Activated gamma-delta T cell treated with anti-CD3 and anti-CD28 coated beads, Interleukin-2, amount 50 U/mL, for 16 hours (primary cell): ENCODE measurements at regions not wholly inside any gene's neighbourhood (a gene's known extent, or its start where the extent isn't known, plus 50 kb on each side); places are given as distances from the start of the nearest gene placed in this dataset.

Experiments used
- DNase-seq: peaks from one replicate; pipeline ENCODE4 v3.0.0-alpha.2; 2020; ENCODE audit warnings: low read depth

DNA sequence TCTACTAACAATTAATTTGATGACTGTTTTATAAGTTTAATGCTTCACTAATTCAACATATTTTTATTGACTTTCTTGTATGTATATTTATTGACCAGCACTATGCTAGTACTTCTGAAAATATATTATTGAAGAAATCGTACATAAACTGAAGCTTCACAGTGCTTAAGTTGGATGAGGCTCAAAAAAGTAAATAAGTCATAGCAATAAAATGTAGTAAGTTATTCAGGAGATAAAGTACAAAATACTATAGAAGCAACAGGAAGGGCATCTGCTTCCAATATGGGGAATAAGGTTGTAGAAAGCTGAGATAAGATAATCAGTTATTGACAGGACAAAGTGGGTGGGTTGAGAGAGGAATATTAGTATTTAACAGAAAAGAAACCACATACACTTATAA, 944.9 kb upstream of the MIR17HG start:
- DNase-seq: no peak

DNA sequence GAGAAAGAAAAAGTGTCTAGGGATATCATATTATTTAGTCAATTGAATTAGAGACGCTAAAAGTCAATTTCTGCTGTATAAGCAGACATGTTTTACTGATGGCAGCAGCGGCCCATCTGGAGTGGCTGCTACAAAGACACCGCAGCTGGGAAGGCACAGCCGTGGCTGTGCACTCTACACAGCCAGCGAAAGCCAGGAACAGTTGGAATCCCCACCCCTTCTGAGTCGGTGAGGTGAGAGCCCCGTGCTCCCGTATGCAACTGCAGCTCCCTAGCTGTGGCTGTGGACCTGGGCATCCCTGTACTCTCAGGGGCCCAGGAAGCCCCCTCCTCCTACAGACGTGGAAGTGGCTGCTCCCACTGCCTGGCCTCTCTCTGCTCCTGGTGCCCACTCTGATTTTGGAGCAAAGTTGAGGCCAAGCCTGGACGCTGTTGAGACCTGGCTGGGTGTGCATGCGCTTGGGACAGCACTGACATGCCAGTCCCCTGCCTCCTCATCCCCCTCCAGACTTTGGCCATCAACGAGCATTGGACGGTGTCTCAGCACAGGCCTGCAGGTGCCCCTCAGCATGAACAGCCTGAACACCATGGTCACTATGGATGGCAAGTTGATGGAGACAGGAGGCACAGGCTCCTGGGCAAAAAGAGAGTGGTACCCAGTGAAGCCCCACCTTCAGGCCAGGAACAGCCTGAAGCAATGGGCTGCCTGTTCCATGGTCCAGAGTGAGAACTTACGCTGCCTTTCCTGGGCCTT, 944.0 kb upstream of the MIR17HG start:
- no peak for DNase-seq

DNA sequence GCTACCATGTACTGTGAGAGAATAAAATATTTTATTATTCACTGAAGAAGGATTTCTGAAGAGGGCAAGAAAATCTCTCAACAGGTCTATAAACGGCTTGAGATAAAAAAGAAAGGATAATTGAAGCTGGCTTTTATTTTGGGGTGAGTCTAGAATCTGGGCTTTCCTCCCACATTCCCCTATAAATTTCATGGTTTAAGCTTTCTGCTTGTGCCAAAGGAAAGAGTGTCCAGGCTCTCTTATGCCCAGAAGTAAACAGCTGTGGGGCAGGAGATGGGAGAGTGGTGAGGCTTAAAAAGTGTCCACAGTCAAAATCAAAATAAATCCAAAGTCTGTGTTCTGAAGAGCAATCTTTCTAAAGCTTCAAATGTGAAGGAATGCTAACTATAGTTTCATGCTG, 942.2 kb upstream of the MIR17HG start:
- no peak for DNase-seq

DNA sequence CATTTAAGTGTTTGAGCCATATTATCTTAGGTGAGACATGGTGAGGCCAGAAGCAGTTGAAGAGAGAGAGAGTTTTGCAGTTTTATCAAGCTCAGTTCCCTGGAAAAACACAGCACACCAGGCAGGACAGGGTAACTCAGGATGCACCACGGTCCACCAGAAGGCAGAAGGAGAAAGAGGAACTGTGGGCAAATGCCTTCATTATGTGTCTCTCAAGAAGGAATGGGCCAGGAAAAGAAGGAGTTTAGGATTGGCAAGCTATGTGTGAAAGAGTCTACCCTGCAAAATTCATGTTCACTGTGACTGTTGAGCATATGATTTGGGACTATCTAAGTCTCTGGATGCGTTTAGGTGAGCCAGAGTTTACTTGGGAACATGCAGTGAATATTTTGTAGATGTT, 934.5 kb upstream of the MIR17HG start:
- no peak for DNase-seq

DNA sequence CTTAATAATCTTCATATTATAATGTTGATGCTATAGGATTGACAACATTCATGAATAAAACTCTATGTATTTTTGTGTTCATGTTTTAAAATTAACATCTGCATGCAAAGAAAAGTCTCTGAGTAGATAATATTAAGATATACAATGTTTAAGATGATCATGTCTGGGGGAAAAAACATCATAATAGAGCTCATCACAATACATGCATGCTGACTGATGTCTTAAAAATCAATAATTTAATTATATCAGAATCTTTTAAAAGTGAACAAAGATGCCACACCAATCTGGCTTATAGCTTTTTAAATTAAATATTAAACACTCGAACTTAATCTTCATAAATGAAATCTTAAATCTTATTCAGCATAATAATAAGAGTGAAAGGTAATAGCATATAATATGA, 933.9 kb upstream of the MIR17HG start:
- no peak for DNase-seq

DNA sequence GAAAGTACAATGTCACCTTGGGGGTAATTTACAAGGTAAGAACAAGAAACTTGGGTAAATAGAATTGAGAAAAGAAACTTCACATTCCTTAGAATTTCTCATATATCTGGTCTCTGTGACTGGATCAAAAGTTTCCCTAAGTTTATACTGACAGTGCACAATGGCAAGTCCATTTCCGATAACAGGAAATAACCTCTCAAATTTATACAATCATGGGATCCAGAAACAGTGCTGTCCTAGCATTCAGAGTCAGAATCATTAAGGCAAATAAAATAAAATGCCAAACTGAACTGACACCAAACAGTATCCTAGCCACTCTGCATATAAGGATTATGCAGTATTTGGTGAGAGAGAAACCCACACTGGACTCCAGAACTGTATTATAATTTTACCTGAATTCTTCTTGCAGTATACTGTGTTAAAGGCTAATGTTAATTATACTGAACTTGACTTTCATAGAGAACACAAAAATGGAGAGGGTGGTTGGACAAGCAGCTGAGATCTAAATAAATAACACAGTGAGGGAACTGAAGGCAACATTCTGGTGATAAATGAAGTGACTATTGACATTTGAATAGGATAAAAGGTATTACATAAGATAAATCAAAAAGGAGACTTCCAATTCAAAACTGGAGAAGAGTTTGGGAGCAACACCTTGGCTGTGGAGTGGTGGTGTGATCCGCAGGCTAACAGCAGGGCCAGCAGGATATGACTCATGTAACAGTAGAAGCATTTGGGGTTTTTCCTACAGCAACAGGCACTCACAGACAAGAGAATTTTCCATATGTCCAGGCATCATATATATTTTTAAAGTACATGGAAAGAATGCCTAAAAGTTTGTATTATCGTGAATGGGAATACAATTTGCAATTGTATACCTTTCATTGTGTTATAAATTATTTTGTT, 932.5 kb upstream of the MIR17HG start:
- no peak for DNase-seq

DNA sequence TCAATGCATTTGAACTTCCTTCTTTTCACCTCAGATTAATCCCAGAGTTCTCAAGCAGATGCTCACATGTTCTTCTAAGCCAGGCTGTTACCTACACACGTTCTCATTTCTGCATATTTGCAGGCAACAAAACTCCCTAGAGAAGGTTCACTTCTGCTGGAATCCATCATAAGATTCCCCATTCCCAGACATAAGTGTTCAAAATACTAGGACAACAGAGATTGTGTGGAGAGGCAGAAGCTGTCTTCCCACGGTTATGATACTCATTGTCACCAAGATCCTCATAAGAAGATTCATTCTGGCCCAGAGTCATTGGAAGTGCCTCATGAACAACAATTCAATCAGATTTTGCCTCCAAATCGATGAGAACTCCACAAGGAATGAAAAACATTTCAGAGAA, 931.6 kb upstream of the MIR17HG start:
- DNase-seq: no peak

DNA sequence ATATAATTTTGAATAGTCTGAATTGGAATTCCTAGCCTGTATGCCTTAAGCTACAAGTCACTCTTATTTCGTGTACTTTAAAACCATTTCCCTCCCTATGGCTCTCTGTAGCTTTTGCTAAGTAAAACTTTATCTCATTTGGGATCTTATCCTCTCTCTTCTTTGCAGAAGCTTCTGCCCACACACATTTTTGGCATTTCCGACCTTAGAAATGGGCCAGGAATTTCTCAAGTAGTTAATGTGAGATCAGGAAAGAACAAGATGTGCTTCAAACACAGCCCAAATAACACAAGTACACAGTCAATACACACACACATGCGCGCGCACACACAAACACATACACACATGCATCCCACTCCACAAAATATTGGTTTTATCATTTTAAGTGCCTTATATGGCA, 931.0 kb upstream of the MIR17HG start:
- DNase-seq: no peak

DNA sequence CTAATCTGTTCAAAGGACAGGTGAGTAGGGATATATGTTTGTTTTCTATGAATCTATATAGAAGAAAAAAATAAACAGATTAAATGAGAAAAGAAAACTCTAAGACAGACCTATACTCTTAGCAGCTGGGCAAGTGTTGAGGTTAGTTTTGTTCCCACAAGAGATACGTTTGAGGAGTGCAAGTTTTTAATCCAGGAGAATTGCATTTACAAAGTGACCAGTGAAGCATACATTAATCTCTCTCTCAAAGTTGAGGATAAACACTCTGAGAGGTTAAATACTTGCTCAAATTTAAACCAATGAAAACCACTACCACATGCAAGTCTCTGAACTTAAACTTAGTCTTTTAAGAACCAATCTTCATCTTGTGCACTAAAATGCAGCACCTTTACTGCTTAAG, 930.5 kb upstream of the MIR17HG start:
- no peak for DNase-seq

DNA sequence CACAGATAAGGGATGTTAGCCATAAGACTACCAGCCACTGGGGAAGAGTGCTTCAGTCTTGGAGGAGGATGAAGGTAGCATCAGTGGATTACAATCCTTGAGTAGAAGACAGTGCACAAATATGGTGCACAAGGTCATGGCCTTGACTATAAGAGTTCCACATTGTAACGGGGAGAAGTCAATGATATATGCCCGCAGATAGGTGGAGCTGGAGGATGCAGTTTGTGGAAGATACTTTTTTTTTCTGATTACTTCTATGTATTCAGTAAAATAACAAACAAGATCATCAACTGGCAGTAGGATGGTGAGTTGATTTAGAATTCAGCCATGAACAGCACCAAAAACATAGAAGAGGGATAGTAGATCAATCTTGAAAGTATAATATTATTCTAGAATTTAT, 926.8 kb upstream of the MIR17HG start:
- no peak for DNase-seq

DNA sequence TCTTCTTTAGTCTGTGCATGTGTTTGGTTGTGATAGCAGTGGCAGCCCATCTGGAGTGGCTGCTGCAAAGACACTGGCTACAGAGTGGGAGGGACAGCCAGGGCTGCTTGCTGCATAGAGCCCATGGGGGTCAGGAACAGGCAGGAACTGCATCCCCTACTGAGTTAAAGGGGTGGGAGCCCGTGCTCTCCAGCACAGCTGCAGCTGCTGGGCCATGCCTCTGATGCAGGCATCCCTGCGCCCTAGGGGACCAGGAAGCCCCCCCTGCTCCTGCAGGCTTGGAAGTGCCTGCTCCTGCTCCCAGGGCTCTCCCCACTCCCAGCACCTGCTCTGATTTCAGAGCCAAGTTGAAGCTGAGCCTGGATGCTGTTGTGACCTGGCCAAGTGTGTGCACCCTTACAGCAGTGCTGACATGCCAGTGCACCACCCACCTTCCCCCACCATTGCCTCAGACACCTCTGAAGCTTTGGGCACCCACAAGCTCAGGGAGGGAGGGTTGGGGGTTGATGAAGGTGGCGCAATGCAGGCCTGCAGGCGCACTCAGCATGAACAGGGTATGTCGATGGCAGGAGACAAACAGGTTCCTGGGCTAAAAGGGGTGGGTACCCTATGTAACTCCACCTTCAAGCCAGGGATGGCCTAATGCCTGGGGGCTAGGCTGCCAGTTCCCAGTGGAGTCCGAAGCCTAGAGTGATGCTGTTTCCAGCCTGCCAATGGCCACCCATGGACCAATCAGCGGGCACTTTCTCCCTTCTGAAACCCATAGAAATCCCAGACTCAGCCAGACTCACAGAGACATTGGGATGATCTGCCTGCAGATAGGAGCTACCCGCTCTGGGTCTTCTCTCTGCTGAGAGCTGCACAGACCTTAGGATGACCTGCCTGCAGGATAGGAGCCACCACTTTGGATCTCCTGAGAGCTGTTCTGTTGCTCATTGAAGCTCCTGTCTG, 919.9 kb upstream of the MIR17HG start:
- no peak for DNase-seq

DNA sequence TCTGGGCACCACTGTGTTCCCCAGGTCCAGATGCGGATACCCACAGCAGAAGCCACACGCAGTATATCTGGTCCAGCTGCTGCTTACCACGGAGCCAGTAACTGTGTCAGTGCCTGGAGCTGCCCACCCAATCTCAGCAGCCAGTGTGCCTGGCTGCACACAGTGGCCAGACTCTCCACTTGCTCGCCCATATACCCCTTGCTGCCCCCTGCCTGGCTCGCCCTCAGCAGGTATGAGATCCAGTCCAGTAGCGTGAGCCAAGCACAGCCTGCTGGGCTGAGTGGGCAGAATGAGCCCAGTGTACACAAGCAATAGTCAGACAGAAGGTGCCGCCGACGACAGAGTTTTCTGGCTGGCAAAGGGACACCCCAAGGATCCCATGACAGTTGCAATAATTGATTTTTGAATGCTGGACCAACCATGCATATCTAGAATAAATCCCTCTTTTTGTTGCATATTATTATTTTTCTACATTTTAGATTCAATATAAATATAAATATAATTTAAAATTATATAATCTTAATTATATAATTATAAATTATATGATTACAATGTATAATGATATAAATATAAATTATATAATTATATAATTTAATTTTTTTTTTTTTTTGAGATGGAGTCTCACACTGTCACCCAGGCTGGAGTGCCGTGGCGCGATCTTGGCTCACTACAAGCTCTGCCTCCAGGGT, 918.8 kb upstream of the MIR17HG start:
- no peak for DNase-seq

DNA sequence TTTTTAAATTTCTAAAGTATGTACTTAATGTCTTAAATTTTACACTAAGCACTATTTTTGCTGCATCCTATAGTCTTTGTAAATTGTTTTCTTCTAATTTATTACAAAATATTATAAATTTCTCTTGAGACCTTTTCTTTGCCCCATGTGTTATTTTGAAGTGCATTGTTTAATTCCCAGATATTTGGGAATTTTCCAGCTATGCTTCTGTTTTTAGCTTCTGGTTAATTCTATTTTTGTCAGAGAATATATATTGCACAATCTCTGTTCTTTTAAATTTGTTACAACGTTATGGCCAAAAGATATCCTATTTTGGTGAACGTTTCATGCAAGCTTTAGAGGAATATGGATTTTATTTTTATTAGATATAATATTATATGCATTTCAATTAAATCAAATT, 917.4 kb upstream of the MIR17HG start:
- no peak for DNase-seq

DNA sequence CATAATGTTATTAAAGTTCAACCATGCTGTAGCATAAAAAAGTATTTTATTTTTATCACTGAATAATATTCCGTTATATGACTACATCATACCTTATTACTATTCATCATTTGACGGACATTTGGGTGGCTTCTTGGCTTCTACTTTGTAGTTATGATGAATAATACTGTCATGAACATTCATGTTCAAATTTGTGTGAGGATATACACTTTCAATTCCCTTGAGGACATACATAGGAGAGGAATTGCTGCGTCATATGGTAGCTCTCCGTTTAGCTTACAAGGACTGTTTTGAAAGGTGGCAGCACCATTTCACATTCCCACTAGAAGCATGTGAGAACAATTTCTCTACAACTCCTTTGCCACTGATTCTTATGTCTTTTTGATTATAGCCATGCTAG, 910.8 kb upstream of the MIR17HG start:
- no peak for DNase-seq

DNA sequence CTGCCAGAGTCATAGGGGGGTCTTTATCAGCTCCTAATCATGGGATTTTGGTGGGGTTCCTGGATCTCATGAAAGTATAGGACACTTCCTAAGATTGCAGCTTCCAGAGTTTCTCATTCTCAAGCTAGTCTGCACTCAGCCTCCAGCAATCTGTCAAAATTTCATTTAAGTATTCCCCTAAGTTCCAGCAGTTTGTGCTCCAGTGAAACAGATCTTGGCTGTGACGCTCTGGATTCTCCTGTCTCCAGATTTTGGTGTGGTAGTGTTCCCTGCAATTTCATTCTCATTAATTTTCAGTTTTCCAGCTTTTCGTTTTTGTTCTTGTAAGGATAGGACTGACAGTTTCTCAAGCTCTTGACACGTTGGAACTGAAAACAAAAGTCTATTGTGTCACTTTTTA, 908.9 kb upstream of the MIR17HG start:
- DNase-seq: no peak

DNA sequence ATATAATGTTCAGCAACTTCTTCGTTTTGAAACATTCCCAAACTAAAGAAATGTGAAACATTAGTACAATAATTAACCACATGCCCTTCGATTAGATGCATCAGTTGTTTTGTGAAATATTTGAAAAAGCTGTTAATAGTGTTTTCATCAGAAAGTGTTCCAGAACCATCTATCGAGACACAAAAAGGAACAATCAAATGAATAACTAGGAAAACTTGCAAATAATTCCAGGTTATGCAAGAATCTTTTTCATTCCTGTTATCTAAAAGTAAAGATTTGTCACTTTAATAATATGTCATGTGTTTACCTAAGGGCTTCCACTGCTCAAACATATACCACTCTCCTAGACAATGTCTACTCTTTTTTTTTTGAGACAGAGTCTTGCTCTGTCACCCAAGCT, 904.2 kb upstream of the MIR17HG start:
- DNase-seq: no peak

DNA sequence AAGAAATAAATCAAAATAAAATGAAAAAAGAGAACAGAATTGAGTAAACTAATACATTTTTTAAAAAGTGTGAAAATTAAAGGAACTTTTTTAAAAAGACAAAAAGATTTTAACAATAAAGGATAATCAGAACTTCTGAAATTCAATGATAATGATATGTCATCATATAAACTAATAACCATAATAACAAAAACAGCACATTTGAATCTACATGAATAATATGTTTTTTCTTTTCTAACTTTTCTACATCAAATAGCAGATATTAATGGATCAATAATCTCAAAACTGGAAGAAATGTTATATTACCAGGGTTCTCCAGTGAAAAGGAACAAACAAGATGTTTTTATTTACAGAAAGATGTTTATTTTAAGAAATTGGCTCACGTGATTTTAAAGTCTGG, 903.3 kb upstream of the MIR17HG start:
- no peak for DNase-seq

DNA sequence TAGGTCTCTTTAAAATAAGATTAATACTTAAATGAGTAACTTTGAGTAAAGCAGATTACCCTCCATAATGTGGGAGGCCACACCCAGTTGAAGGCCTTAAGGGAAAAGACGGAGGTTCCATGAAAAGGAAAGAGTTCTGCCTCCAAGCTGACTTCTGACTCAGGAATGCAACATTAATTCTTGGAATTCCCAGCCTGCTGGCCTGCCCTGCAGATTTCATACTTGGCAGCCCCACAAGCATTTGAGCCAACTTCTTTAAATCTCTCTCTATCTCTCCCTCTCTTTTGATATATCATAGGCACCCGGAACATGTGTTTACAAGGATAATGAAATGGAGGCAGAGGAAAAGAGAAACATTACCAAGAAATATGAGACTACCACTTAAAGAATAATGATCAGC, 902.3 kb upstream of the MIR17HG start:
- DNase-seq: no peak

DNA sequence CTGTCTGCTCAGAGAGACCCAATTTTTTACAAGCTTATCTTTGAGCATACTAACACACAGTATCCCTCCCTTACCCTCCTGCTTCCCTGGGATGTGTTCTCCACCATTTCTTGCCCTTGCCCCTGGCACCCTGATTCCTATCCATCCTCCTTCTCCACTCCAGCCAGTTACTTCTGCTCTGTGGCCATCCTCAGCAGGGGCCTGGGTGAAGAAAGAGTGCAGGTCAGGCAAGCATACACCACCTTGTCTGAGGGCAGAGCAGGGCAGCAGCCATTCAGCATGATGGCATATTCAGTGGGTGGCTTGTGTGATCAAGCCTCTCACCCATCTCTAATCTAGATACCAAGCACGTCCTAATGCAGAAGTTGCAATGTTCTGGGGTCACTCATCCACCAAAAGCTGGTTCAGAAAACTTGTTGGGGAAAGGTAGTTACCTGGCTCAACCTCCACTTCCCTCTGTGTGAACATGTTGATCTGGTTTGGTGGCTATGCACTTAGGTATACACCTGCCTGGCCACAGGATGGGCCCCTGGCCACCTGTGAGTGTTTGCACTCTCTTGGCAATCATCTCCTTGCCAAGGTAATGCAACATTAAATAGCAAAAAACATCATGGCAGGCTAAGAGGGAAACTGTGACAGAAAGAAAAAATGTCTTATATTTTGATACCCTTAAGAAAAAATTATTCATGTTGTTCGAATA, 900.3 kb upstream of the MIR17HG start:
- DNase-seq: no peak

DNA sequence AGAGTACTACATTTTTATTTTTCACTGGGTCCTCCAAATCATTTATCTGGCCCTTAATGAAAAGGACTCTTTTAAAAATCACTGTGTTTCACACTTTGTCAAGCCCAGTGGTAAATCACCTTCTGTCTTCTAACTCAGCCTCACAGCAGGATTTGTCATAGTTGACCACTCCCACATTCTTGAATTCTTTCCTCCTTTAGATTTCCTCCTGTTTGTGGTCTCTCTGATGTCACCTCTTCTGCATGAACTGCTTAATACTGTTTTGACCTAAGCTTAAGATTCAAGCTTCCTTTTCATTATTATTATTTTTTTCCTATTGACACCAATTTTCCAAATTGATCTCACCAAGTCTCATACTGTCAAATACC, 899.8 kb upstream of the MIR17HG start:
- DNase-seq: no peak

DNA sequence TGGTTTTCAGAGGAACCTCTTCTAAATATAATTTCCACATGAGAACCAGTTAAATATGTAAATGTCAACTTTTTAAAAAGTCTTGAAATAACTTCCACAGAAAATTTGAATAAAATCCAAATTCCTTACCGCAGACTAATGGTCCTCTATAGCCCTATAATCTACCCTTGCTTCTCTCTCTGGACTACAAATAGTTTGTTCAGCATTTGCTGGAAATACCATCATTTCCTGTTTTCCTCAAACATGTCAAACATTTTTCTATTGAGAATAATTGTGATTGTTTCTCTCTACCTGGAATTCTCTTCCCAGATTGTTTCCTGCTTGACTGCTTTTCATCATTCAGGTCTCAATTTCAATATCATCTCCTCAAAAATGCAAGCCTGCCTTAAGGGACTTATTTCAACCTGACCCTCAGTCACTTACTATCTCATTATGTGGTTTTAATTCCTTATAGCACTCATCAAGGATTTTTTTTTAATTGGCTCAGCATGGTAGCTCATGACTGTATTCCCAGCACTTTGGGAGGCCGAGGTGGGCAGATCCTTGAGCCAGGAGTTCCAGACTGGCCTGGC, 898.9 kb upstream of the MIR17HG start:
- no peak for DNase-seq
